BLaER1 (cell line): ENCODE measurements at regions not wholly inside any gene's neighbourhood (a gene's known extent, or its start where the extent isn't known, plus 50 kb on each side); places are given as distances from the start of the nearest gene placed in this dataset.
"Not testable (repeated sequence)": the region's sequence is repeated elsewhere in the genome, so short reads cannot be mapped to it uniquely, and the experiment has no call there.

Experiments
- H3K27ac ChIP-seq: shearing (Covaris generic); formaldehyde crosslinking; 2 replicates; pipeline ENCODE4 v1.8.1; 2022
- H3K27me3 ChIP-seq: shearing (Covaris generic); formaldehyde crosslinking; 2 replicates; pipeline ENCODE4 v1.8.1; 2022
- H3K36me3 ChIP-seq: shearing (Covaris generic); formaldehyde crosslinking; 2 replicates; pipeline ENCODE4 v1.8.1; 2022
- H3K4me1 ChIP-seq: shearing (Covaris generic); formaldehyde crosslinking; 2 replicates; pipeline ENCODE4 v1.8.1; 2022
- H3K4me2 ChIP-seq: shearing (Covaris generic); formaldehyde crosslinking; 2 replicates; pipeline ENCODE4 v1.8.1; 2022
- H3K4me3 ChIP-seq: shearing (Covaris generic); formaldehyde crosslinking; 2 replicates; pipeline ENCODE4 v1.8.1; 2022
- H3K9ac ChIP-seq: shearing (Covaris generic); formaldehyde crosslinking; 2 replicates; pipeline ENCODE4 v1.8.1; 2022
- H3K9me3 ChIP-seq: shearing (Covaris generic); formaldehyde crosslinking; 2 replicates; pipeline ENCODE4 v1.8.1; 2022
- H4K20me1 ChIP-seq: shearing (Covaris generic); formaldehyde crosslinking; 2 replicates; pipeline ENCODE4 v1.8.1; 2022
- Cebpa-rat ChIP-seq: shearing (Covaris generic); IDR thresholded peaks from 2 replicates; pipeline ENCODE4 v1.8.1; 2022

GRCh38 chr4:18155067-18156041 is 133.8 kb upstream of the LCORL start:
- H4K20me1 ChIP-seq, result no peaks in the 10 kb centered on the region
- no peak for TF ChIP-seq Cebpa-rat
- peaks cover 29% of the 10 kb centered on the region for H3K9me3 ChIP-seq
- no peaks in the 10 kb centered on the region for H3K27me3 ChIP-seq
- no peak overlapping the region for H3K4me3 ChIP-seq
- no peak overlapping the region for H3K4me2 ChIP-seq
- no peak overlapping the region for H3K27ac ChIP-seq
- H3K4me1 ChIP-seq, result no peaks in the 10 kb centered on the region
- no peak overlapping the region for H3K9ac ChIP-seq
- no peaks in the 10 kb centered on the region for H3K36me3 ChIP-seq

- Histone ChIP-seq H3K36me3 (no peaks in the 10 kb centered on the region), H3K9ac (no peak overlapping the region), H3K4me1 (no peaks in the 10 kb centered on the region), H3K27ac (no peak overlapping the region), H3K4me3 (no peak overlapping the region), H4K20me1 (no peaks in the 10 kb centered on the region), H3K27me3 (no peaks in the 10 kb centered on the region), H3K9me3 (no peaks in the 10 kb centered on the region), H3K4me2 (no peak overlapping the region)
- no peak for TF ChIP-seq Cebpa-rat
These were observed 116.6 kb upstream of the LCORL start for GRCh38 chr4:18138076-18138665.

- Histone ChIP-seq H3K9ac (no peak overlapping the region), H3K4me1 (no peaks in the 10 kb centered on the region), H3K4me3 (no peak overlapping the region), H3K36me3 (no peaks in the 10 kb centered on the region), H3K27me3 (no peaks in the 10 kb centered on the region), H3K27ac (no peak overlapping the region), H3K9me3 (no peaks in the 10 kb centered on the region), H3K4me2 (no peak overlapping the region), H4K20me1 (no peaks in the 10 kb centered on the region)
- no peak for TF ChIP-seq Cebpa-rat
These were observed 112.6 kb upstream of the LCORL start for GRCh38 chr4:18134111-18134510.

- no peaks in the 10 kb centered on the region for H3K9me3 ChIP-seq
- H3K27ac ChIP-seq, result no peak overlapping the region
- no peak overlapping the region for H3K9ac ChIP-seq
- no peaks in the 10 kb centered on the region for H3K36me3 ChIP-seq
- H3K4me2 ChIP-seq, result no peak overlapping the region
- no peaks in the 10 kb centered on the region for H3K27me3 ChIP-seq
- no peak for TF ChIP-seq Cebpa-rat
- no peak overlapping the region for H3K4me3 ChIP-seq
- no peaks in the 10 kb centered on the region for H4K20me1 ChIP-seq
- H3K4me1 ChIP-seq, result no peaks in the 10 kb centered on the region
These were observed 108.7 kb upstream of the LCORL start for GRCh38 chr4:18130256-18130655.

GRCh38 chr4:18128241-18128640 is 106.7 kb upstream of the LCORL start:
- Histone ChIP-seq H3K4me3 (no peak overlapping the region), H3K4me1 (no peaks in the 10 kb centered on the region), H3K27me3 (no peaks in the 10 kb centered on the region), H3K9me3 (no peaks in the 10 kb centered on the region), H3K9ac (no peak overlapping the region), H3K4me2 (no peak overlapping the region), H4K20me1 (no peaks in the 10 kb centered on the region), H3K36me3 (no peaks in the 10 kb centered on the region), H3K27ac (no peak overlapping the region)
- no peak for TF ChIP-seq Cebpa-rat

GRCh38 chr4:18127030-18127429 is 105.5 kb upstream of the LCORL start:
- Histone ChIP-seq H4K20me1 (no peaks in the 10 kb centered on the region), H3K4me1 (no peaks in the 10 kb centered on the region), H3K9me3 (no peaks in the 10 kb centered on the region), H3K9ac (no peak overlapping the region), H3K36me3 (no peaks in the 10 kb centered on the region), H3K27me3 (no peaks in the 10 kb centered on the region), H3K4me2 (no peak overlapping the region), H3K4me3 (no peak overlapping the region), H3K27ac (no peak overlapping the region)
- TF ChIP-seq Cebpa-rat, result no peak

GRCh38 chr4:18113710-18114331 is 92.3 kb upstream of the LCORL start:
- no peak overlapping the region for H3K4me3 ChIP-seq
- no peak for TF ChIP-seq Cebpa-rat
- no peaks in the 10 kb centered on the region for H3K9me3 ChIP-seq
- no peaks in the 10 kb centered on the region for H4K20me1 ChIP-seq
- H3K27ac ChIP-seq, result no peak overlapping the region
- no peak overlapping the region for H3K4me2 ChIP-seq
- no peaks in the 10 kb centered on the region for H3K36me3 ChIP-seq
- H3K4me1 ChIP-seq, result no peaks in the 10 kb centered on the region
- H3K27me3 ChIP-seq, result no peaks in the 10 kb centered on the region
- no peak overlapping the region for H3K9ac ChIP-seq

GRCh38 chr4:18111081-18111480 is 89.5 kb upstream of the LCORL start:
- H3K4me2 ChIP-seq, result no peak overlapping the region
- no peaks in the 10 kb centered on the region for H3K9me3 ChIP-seq
- no peak for TF ChIP-seq Cebpa-rat
- no peak overlapping the region for H3K9ac ChIP-seq
- no peaks in the 10 kb centered on the region for H3K4me1 ChIP-seq
- no peak overlapping the region for H3K27ac ChIP-seq
- no peaks in the 10 kb centered on the region for H4K20me1 ChIP-seq
- no peak overlapping the region for H3K4me3 ChIP-seq
- no peaks in the 10 kb centered on the region for H3K27me3 ChIP-seq
- H3K36me3 ChIP-seq, result no peaks in the 10 kb centered on the region

GRCh38 chr4:18110099-18110498 is 88.5 kb upstream of the LCORL start:
- Histone ChIP-seq H3K27ac (no peak overlapping the region), H3K9ac (no peak overlapping the region), H3K36me3 (no peaks in the 10 kb centered on the region), H4K20me1 (no peaks in the 10 kb centered on the region), H3K4me3 (no peak overlapping the region), H3K27me3 (no peaks in the 10 kb centered on the region), H3K9me3 (no peaks in the 10 kb centered on the region), H3K4me1 (no peaks in the 10 kb centered on the region), H3K4me2 (no peak overlapping the region)
- no peak for TF ChIP-seq Cebpa-rat

GRCh38 chr4:18109676-18110075 is 88.1 kb upstream of the LCORL start:
- Histone ChIP-seq H3K9ac (no peak overlapping the region), H3K27me3 (no peaks in the 10 kb centered on the region), H3K36me3 (no peaks in the 10 kb centered on the region), H4K20me1 (no peaks in the 10 kb centered on the region), H3K4me3 (no peak overlapping the region), H3K9me3 (no peaks in the 10 kb centered on the region), H3K27ac (no peak overlapping the region), H3K4me1 (no peaks in the 10 kb centered on the region), H3K4me2 (peak overlapping the region; percentile 10; the same call in 1 of the 2 replicates)
- TF ChIP-seq Cebpa-rat, result no peak

- H3K4me2 ChIP-seq, H3K27ac ChIP-seq, H3K4me1 ChIP-seq, H3K9ac ChIP-seq, H3K4me3 ChIP-seq, H3K9me3 ChIP-seq, H4K20me1 ChIP-seq, H3K27me3 ChIP-seq, H3K36me3 ChIP-seq: not testable (repeated sequence)
These were observed 86.4 kb upstream of the LCORL start for GRCh38 chr4:18107848-18108528.
